ENCODE measurements at regions not wholly inside any gene's neighbourhood (a gene's known extent, or its start where the extent isn't known, plus 50 kb on each side); places are given as distances from the start of the nearest gene placed in this dataset.

DNA sequence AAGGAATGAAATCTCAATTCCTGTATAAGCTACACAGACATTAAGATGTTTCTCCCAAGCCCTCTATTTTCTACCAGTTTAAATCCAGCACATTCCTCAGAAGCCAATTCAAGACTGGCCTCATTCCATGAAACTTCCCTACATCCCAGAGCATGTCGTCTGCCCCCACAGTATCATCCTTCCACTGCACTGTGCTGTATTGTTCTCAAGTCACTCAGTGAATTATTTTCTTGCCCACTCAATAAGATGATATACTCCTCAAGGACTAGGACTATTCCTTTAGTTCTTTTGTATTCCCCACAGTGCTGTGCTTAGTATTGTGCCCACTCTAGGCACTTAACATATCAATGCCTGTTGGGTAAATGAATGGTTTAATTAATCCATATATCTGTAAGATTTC, 203.1 kb upstream of the BLID start:
- in situ Hi-C loops (cut with HindIII; ENCODE audit: low sequenced_read_pairs), result no loop called here
- no peak for DNase-seq (ENCODE audit: low read depth)
- no peak for TF ChIP-seq CTCF (IDR thresholded peaks at IDR 0.05; ENCODE audit: low read depth, low read length, missing control alignments)
- H3K4me3 ChIP-seq (ENCODE audit: low read depth, low read length), result no peak overlapping the region

DNA sequence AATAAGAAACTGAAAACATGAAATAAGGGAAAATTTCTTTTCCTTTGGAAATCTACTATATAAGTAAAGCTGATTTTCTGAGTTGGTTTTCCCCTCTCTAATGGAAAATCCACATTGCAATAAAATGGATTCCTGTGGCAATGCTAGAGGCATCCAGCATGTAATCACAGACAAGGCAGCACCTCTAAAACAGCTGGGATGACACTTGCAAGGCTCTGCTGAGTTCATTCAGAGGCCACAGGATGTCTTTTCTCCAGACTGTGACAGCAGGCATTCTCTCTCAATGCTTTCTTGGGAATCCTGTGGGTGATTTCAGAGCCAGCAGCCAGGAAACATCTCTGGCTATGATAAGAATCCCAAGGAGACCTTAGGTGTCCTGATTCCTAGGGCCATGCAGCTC, 201.3 kb upstream of the BLID start:
- in situ Hi-C loops (cut with HindIII; ENCODE audit: low sequenced_read_pairs), result no loop called here
- DNase-seq (ENCODE audit: low read depth), result peak; percentile 40
- no peak for TF ChIP-seq CTCF (IDR thresholded peaks at IDR 0.05; ENCODE audit: low read depth, low read length, missing control alignments)
- H3K4me3 ChIP-seq (ENCODE audit: low read depth, low read length), result no peak overlapping the region

DNA sequence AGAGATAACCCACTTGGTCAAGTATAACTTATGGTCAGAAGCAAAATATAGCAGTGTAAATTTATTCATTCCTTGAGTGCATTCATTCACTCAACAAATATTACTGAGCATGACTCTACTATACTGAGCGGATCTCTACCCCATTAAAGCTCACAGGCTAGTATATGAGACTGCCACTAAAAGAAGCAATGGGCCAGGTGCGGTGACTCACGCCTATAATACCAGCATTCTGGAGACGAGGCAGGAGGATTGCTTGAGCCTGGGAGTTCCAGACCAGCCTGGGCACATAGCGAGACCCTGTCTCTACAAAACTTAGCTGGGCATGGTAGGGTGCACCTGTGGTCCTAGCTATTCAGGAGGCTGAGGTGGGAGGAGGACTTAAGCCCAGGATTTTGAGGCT, 197.6 kb upstream of the BLID start:
- no peak for TF ChIP-seq CTCF (IDR thresholded peaks at IDR 0.05; ENCODE audit: low read depth, low read length, missing control alignments)
- H3K4me3 ChIP-seq (ENCODE audit: low read depth, low read length), result no peak overlapping the region
- in situ Hi-C loops (cut with HindIII; ENCODE audit: low sequenced_read_pairs), result no loop called here
- DNase-seq (ENCODE audit: low read depth), result no peak

DNA sequence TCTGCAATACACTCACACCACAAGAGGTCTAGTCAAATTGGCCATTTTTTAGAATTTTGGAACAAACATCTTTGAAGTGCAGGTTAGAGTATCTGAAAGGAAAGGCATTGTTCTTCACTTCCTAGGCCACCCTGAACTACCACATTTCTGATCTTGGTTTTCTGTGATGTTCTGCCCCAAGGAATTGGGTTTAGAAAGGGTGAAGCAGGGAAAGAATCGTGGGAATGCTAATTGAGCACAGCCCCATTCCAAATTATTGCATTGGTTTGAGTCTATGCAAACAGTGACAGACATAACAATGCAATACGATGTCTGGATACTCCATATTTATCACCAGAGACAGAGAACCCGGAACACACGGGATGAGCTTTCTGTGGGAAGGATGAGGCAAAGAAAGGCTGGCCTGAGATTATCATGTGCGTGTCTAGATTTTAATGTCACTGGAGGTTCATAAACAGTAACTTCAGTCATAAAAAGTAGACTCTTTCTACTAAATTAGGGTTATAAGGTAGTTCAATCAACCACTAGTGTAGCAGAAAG, 195.3 kb upstream of the BLID start:
- DNase-seq (ENCODE audit: low read depth), result no peak
- TF ChIP-seq CTCF (IDR thresholded peaks at IDR 0.05; ENCODE audit: low read depth, low read length, missing control alignments), result no peak
- H3K4me3 ChIP-seq (ENCODE audit: low read depth, low read length), result no peak overlapping the region
- in situ Hi-C loops (cut with HindIII; ENCODE audit: low sequenced_read_pairs), result no loop called here

DNA sequence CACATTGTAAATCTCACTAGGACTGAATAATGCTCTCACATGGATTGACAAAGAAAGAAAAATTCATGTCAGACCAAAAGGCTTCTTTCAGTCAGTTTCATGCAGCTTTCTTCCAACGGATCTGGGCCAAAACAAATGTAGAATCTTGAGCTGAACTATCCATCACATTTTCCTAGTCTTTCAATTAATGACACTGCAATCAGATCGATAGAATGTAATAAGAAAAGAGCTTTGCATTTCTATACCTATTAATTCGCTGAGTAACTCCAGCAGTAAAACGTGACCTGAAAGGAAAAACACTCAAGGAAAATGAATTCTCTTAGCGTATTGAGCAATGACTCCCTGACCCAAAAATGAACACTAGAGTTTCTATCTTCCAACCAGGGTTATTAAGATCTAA, 194.8 kb upstream of the BLID start:
- DNase-seq (ENCODE audit: low read depth), result no peak
- in situ Hi-C loops (cut with HindIII; ENCODE audit: low sequenced_read_pairs), result no loop called here
- no peak overlapping the region for H3K4me3 ChIP-seq (ENCODE audit: low read depth, low read length)
- TF ChIP-seq CTCF (IDR thresholded peaks at IDR 0.05; ENCODE audit: low read depth, low read length, missing control alignments), result no peak

GRCh38 chr11:122309262-122309925, 193.4 kb upstream of the BLID start:
- peak overlapping the region; percentile 32 for H3K4me3 ChIP-seq (ENCODE audit: low read depth, low read length)

More at GRCh38 chr11:122309262-122309925, 193.4 kb upstream of the BLID start:
- peak; percentile 59 for DNase-seq (ENCODE audit: low read depth)
- in situ Hi-C loops (cut with HindIII; ENCODE audit: low sequenced_read_pairs), result no loop called here
- no peak for TF ChIP-seq CTCF (IDR thresholded peaks at IDR 0.05; ENCODE audit: low read depth, low read length, missing control alignments)

Data from astrocyte of the cerebellum (primary cell).